ENCODE measurements at regions not wholly inside any gene's neighbourhood (a gene's known extent, or its start where the extent isn't known, plus 50 kb on each side); places are given as distances from the start of the nearest gene placed in this dataset.

DNA sequence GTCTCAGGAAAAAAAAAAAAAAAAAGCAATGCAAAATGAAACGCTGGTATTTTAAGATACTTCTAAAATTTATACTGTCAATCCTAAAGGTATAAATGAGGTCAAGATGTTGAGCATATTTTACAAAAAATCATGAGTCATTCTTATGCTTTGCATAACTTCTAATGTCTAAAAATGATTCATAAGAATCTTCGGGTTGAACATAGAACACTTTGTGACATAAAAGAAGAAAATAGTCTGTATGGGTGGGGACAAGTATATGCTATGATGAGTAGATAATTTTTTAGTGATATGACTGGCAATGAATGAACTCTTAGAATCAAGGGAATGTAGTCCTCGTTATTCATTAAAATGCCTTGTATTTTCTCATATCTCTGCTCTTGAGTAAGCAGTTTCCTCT, 416.9 kb upstream of the USP24 start:
- DNase-seq, result no peak

DNA sequence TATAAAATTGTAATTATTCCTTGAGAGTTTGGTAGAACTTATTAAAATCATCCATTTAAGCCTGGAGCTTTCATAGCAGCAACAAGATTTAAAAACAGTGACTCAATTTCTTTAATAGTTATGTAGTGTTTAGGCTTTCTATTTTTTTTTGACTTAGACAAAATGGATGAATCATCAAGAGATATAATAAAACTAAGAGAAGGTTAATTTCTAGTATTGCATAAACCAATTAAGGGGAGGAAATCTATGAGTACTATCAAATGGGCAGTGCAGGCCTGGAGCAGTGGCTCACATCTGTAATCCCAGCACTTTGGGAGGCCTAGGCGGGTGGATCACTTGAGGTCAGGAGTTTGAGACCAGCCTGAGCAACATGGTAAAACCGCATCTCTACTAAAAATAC, 416.3 kb upstream of the USP24 start:
- DNase-seq, result no peak

DNA sequence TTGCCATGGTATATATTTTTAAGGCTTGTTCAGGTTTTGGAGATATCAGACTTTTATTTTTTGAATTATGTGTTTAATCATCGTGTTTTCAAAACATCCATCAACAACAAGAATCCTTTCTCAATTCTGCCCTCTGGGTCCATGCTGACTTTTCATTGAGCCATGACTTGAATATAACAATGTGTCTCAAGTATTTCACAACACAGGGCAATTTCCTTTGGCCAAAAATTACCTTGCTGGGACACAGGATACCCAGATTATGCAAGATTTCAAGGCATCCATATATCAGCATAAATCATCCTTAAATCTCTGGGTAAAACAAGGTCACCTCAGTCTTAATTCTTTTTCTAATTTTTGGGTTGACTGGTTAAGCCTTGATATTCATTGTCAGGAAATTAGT, 411.2 kb upstream of the USP24 start:
- no peak for DNase-seq

DNA sequence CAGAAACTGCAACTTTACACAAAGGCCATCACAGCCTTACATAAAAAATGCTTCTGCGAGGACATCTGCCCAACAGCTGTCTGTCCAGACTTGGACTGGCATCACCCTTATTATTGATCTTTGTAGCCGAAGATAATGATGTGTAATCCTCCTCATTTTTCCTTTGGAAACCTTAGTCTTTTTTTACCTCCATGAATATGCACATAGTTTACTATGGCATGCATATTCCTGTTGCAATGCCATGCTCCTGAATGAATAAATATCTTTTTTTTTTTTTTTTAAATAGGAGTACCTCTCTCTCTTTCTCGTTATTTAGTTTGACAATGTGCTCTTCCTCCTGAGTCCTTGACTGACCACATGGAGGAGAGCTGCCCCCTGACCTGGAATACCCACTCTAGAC, 409.6 kb upstream of the USP24 start:
- no peak for DNase-seq

DNA sequence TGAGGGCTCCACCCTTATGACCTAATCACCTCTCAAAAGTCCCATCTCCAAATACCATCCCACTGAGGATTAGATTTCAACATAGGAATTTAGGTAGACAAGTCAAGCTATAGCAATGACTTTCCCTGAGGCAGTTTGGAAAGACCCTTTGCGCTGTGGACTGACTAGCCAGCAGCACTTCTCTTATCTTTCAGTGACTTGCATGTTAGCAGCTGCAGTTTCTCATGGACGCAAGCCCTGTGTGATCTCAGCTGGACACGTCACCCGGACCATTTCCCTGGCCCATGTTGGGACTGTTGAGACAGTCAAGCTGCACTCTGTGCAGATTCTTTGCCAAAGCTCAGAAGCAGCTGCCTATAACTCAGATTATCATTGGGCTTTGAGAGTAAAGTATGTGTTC, 408.1 kb upstream of the USP24 start:
- no peak for DNase-seq

DNA sequence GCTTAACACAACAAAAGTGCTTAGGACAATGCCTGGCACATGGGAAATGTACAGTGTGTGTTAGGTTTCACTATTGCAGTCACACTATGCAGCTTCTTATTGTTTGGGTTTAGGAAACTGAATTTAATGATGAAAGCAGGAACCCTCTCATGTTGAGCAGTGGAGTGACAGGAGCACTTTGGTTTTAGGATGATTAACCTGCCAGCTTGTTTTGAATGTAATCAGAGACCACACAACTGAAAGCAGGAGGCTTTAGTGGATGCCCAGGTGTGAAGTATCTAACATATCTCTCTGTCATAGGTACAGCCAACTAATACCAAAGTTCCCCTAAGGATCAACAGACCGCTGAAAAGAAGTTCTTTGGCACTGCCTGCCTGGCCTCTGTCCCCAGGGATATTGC, 406.9 kb upstream of the USP24 start:
- DNase-seq, result no peak

DNA sequence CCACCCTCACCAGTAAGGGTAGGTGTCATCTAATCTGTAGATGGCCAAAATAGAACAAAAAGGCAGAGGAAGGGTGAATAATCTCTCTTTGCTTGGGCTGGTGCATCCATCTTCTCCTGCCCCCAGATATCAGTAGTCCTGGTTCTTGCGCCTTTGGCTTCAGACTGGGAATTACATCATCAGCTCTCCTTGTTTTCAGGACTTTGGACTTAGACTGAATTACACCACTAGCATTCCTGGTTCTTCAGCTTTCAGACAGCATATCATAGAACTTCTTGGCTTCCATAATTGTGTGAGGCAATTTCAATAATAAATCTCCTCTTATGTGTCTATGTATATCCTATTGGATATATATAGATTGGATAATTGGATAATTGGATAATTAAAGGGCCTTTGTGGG, 403.0 kb upstream of the USP24 start:
- no peak for DNase-seq

DNA sequence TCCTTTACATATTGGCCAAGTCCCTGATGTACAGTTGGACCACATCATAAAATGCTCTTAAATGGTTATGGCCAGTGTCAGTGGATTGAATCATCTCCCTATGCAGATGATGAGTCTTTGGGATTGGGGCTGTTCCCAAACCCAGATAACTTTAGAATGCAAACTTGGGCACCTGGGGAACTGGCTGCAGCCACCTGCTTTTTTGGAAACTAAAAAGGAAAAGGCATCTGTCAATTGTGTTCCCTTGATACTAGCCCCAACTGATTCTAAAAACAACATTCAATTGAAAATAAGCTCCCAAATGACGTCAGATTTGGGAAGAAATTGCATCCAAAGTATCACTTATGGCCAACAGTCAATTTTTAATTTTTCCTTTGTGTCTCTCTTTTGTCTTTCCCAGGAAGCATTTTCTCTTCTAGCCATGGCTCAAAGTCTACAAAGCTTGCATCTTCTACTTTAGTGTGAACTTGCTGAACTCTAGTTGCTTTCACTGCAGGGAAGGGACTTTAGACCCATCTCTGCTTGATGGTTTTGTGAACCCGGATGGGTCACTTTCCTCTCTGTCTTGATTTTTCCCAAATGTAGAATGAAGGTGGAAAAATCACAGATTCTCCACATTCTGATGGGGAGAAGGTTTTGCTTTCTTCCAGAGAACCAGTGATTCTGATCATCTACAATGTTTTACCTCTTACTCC, 402.3 kb upstream of the USP24 start:
- no peak for DNase-seq

DNA sequence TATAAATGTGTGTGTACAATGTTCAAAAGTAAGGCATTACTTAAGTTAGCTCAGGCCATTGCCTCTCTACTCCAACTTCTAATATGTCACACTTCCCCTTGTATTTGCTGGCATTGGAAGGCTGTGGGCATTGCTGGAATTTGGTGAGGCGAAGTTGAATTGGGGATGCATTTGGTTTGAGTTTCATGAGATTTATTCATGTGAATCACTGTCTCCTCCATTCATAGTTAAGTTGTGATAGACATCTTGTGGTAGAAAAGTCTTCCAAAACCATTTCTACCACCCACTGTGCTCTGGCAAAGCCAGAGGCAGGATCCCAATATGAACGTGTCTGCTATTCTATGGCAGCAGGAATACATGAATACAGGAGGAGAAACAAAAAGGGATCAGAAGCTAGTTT, 397.8 kb upstream of the USP24 start:
- DNase-seq, result no peak

DNA sequence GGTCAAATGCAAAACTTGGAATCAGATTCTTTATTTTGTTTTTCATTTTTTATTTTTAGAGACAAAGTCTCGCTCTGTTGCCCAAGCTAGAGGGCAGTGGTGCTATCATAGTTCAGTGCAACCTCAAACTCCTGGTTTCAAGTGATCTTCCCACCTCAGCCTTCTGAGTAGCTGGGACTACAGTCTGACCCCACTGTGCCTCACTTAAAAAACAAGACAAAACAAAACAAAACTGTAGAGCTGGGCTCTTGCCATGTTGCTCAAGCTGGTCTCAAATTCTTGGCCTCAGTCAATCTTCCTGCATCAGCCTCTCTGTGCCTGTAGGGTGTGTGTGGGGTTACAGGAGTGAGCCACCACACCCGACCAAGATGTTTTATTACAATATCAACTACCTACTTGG, 396.0 kb upstream of the USP24 start:
- no peak for DNase-seq

DNA sequence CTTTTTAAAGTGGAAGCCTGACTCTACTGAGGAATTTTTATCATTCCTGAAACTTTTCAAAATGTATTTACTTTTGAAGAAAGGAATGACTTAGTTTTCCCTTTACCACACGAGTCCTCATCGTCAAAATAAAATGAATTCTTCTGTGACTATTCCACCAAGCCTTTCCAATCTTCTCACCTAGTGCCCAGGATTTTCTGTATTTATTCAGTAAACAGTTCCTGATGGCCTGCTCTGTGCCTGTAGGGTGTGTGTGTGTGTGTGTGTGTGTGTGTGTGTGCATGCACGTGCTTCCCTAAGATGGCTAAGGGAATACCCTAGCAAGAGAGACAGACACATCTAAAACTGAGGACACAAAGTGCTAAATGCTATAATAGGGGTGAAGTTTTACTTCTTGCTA, 395.0 kb upstream of the USP24 start:
- no peak for DNase-seq

DNA sequence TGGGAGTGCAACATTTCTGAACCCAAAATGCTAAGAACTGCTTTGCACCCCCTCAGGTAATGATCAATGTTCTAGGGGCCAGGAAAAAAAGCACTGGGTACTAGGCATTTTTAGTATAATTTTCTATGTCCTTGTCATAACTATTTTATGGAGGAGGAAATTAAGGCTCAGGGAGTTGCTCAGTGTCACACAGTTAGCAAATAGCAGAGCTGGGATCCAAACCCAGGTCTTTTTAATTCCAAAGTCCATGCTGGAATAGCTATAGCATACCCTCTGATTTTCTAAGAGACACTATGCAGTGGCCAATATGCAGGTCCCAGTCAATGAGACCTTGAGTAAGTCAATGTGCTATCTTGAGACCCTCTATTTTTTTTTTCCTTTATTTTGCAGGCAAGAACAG, 394.5 kb upstream of the USP24 start:
- no peak for DNase-seq

DNA sequence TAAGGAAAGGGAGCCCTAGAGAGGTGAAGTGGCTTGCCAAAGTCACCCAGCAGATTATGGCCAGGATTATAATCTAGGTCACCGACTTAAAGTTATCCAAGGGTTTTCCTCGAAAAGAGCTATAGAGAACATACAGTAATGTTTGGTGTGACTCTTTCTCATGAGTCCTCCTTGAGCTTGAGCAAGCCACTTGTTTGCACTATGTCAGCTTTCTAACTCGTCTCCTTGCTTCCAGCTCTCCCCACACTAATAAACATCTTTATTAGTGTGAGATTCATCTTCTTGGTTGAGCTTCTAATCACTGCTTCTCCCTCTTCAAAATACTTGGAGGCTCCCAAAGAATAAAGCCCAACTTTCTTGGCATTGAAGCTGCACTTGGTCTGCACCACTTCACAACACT, 390.0 kb upstream of the USP24 start:
- no peak for DNase-seq

DNA sequence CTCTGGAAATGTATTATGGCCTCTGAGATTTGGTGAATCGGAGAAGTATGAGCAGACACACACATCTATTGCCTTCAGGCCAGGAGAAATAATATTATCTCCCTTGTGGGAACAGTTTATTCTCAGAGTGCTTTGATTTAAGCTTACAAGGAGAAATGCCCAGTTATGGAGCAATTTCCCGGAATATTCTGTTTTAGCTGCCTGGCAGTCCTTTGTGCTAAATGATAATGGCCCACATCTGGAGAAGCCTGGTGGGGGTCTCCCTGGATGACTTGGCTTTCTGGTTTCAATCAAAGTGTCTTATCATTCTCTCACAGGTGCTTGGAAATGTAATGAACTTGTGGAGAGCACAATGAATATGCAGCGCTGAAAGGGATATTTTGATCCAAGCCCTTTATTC, 389.6 kb upstream of the USP24 start:
- no peak for DNase-seq

DNA sequence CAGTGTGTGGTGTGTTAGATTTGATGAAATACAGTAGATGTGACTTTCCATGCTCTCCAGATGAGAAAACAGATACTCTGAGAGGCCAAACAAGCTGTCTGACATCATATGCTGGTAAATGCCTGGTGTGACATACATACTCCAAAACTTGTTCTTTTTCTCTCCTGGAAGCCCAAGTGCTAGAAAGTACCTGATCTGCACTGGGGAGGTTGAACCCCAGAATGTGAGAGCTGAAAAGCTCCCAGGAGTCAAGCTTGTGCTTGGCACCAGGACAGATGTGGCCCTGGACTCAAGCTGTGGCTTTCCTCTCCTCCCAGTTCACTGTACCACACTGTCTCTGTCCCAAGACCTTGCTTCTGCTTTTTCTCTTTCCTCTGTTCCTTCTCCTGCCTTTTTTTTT, 389.0 kb upstream of the USP24 start:
- no peak for DNase-seq

DNA sequence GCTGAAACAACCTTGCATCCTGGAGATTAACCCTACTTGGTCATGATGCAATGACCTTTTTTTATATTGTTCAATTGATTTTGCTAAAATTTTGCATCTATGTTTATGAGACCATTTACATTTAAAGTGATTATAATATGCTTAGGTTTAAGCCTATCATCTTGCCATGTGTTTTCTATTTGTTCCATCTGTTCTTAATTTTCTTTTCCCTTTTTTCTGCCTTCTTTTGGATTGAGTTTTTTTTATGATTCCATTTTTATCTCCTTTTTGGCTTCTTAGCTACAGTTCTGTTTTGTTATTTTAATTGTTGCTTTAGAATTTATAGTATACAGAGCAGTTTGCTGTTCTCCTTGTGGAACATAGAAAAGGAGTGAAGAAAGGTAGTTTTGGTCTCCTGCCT, 385.1 kb upstream of the USP24 start:
- DNase-seq, result no peak

DNA sequence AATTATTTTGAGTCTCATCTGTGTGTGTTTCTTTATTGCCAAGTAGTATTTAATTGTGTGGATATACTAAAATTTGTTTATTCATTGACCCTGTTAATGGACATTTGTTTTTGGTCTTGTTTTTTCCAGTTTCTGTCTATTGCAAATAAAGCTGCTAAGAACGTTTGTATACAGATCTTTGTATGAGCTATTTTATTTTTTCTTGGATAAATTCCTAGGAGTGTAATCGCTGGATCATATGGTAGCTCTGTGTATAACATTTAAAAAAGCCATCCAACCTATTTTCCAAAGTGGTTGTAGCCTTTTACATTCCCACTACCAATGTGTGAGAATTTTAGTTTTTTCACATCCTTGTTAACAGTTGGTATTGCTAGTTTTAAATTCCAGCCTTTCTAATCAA, 382.7 kb upstream of the USP24 start:
- DNase-seq, result no peak

DNA sequence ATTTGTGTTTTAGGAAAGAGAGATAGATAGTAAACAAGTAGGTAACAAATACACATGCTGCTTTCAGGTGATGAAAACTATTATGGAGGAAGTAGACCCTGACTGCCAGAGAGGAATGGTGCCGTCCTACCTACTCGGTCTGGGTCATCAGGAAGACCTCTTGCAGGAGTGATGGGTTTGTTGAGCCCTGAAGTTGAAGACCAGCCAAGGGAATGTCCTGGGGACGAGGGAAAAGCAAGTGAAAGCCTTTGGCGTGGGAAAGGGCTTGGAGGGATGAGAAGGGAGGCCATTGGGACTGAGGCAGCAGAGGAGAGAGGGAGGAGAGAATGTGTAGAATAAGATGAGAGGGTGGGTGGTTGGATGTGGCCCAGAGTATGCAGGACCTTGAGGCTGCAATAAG, 379.5 kb upstream of the USP24 start:
- no peak for DNase-seq

DNA sequence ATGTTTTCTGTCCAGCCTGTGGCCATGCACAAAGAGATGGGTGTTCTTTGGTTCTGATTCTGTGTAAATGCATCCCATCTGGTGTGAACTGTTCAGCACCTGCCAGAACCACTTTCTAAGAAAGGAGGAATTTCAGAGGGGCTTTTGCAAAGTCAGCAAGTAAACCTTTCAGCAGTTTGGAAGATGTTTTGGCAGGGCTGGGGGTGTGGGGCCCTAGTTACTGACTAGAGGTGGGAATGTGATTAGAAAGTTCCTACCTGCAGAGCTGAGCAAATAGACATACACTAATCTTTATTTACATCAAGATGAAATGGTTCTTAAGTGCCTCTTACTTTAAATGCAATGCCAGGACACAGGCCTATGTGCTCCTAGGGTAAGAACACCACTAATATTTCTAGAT, 378.1 kb upstream of the USP24 start:
- DNase-seq, result no peak

DNA sequence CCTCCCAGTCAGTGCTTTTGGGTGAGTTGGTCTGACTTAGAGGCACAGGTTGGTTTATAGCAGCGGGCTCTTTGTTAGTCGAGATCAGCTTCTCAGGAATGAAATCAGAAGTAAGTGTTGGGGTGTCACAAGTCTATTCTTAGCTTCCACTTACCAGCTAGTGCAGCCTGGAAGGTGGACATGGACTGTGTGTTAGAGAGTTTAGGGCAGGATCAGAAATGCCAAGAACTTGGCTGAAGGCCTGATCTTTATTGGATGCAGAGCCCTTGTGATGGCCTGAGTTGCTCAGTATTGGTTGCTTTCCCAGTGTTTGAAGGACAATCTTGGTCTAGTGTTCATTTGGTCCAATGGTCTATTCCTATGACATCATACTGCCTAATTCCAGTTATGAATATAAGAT, 377.0 kb upstream of the USP24 start:
- DNase-seq, result no peak

DNA sequence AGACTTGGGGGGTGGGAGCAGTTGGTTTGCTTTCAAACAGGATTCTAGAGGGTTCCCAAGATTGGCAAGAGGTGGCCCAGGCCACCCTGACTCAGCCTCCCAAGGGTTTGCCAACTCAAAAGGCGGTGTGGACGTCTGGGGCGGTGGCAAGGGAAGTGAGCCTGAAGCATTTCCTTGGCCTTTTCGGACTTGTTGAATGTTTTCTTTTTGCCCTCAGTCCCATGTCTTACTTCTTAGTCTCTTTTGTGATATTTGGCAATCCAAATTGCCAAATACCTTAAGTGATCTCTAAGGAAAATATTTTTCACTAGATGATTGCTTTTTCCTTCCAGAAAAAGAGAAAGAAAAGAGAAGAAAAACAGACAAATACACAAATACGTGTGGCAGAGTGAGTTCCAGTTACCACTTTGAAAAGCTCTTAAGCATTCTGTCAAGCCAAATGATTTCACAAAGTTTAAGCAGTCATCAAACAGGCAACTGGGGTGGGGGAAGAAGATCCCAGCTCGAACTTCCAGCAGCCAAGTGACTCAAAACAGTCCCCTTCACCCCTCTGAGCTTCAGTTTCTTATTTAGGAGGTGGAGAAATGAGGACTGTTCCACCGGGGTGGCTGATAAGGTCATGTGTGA, 374.6 kb upstream of the USP24 start:
- DNase-seq, result no peak

DNA sequence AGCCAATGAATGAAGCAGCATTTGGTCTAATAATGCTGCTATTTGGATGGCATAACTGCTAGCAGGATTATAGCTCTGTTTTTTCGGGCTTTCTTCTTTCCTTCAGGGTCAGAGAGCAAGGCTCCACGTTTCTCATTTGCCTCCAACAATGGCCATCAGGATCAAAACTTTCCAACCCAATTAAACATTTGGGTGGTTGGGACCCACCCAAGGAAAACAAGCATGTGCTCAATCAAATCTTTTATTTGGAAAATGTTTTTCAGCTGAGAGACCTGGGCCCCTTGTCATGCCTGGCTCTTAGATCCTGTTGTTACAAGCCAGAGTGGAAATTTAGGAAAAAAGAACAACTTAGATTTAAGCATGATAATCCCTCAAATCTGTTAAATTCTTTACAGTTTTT, 373.1 kb upstream of the USP24 start:
- DNase-seq, result no peak

DNA sequence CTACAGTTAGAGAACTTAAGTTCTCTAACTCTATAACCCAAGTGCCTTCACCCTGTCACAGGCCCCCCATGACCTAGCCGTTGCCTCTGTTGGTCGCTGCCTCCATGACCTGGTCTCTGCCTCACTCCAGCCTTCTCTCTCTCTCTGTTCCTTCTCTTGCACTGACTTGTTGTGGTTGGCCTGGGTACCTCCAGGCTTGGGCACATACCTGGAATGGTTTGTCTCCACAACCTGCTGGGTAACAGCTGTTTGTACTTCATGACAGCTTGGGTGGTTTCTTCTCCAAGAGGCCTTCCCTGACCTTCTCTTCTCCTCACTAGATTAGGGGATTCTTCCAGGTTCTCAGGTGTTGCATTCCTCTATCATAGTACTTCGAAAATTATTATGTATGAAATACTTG, 371.6 kb upstream of the USP24 start:
- DNase-seq, result no peak

DNA sequence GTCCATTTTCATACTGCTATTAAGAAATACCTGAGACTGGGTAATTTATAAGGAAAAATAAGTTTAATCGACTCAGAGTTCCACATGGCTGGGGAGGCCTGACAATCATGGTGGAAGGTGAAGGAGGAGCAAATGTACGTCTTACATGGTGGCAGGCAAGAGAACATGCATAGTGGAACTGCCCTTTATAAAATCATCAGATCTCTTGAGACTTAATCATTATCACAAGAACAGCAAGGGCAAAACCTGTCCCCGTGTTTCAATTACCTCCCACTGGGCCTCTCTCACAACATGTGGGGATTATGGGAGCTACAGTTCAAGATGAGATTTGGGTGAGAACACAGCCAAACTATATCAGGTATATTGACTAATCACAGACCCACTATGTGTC, 370.2 kb upstream of the USP24 start:
- DNase-seq, result no peak
